ENCODE measurements at regions not wholly inside any gene's neighbourhood (a gene's known extent, or its start where the extent isn't known, plus 50 kb on each side); places are given as distances from the start of the nearest gene placed in this dataset.

GRCh38 chr2:173785813-173786212 lies 179.4 kb downstream of the SP3 start:
- no peaks in the 10 kb centered on the region for H3K4me1 ChIP-seq (ENCODE audit: insufficient read depth)
- intact Hi-C loops (cut with DNase I) = no loop called here
- no peak overlapping the region for H3K4me3 ChIP-seq
- H3K27me3 ChIP-seq = no peaks in the 10 kb centered on the region
- 88 to 94% (median 92%) methylated on average over 3 of the region's 3 CpGs for WGBS, 3 donors
- DNase-seq = no peak
- no peaks in the 10 kb centered on the region for H3K9me3 ChIP-seq
- H3K36me3 ChIP-seq = no peaks in the 10 kb centered on the region
- TF ChIP-seq EP300 (IDR thresholded peaks at IDR 0.05) (no peak), POLR2A (IDR thresholded peaks at IDR 0.05) (no peak)
- TF ChIP-seq, protein P1, sequence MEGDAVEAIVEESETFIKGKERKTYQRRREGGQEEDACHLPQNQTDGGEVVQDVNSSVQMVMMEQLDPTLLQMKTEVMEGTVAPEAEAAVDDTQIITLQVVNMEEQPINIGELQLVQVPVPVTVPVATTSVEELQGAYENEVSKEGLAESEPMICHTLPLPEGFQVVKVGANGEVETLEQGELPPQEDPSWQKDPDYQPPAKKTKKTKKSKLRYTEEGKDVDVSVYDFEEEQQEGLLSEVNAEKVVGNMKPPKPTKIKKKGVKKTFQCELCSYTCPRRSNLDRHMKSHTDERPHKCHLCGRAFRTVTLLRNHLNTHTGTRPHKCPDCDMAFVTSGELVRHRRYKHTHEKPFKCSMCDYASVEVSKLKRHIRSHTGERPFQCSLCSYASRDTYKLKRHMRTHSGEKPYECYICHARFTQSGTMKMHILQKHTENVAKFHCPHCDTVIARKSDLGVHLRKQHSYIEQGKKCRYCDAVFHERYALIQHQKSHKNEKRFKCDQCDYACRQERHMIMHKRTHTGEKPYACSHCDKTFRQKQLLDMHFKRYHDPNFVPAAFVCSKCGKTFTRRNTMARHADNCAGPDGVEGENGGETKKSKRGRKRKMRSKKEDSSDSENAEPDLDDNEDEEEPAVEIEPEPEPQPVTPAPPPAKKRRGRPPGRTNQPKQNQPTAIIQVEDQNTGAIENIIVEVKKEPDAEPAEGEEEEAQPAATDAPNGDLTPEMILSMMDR (IDR thresholded peaks at IDR 0.05) = no peak
- H3K27ac ChIP-seq = no peak overlapping the region

DNA sequence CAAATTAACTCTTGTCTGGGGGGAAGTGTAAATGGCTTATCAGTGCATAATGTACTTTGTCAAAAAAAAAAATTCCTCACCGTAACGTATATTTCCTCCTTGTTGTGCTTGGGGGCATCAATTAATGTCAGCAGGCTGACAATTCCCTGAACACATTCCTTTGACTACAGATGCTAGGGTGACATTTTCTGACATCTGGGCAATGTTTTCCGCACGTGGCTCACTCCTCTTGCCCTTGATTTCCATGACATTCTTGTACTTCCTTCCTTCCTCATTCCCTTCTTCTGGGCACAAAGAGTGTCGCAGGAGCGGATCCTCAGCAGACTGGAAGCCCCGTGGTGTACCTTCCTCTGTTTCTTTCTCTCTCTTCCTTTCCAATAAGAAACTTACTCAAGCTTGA lies 173.7 kb downstream of the SP3 start:
- H3K36me3 ChIP-seq = no peaks in the 10 kb centered on the region
- no peak for DNase-seq
- H3K4me1 ChIP-seq (ENCODE audit: insufficient read depth) = no peaks in the 10 kb centered on the region
- H3K9me3 ChIP-seq = no peaks in the 10 kb centered on the region
- H3K27ac ChIP-seq = no peak overlapping the region
- TF ChIP-seq, protein P1 (IDR thresholded peaks at IDR 0.05) = no peak
- TF ChIP-seq EP300 (IDR thresholded peaks at IDR 0.05) = no peak
- TF ChIP-seq POLR2A (IDR thresholded peaks at IDR 0.05) = no peak
- WGBS, 3 donors = 67 to 74% (median 70%) methylated on average over 7 of the region's 7 CpGs
- intact Hi-C loops (cut with DNase I) = no loop called here
- H3K27me3 ChIP-seq = no peaks in the 10 kb centered on the region
- no peak overlapping the region for H3K4me3 ChIP-seq

DNA sequence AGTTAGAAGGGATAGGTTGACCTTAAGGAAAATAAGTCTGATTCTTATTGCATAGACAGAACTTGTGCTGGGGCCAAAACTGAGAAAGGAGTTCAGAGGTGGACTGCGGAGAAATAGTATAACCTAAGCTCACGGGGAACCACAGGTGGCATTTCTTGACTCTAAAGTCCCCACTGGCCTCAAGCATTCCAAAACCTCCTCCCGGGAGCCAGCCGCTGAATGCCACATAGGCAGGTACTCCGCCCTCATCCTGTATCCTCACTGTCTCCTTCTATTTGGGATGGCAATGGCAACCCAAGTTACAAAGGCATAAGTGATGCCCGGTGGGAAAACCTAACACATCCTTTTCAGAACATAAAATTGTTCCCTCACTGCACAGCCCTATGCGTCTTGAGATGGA lies 173.0 kb downstream of the SP3 start:
- Histone ChIP-seq H3K4me1 (ENCODE audit: insufficient read depth) (no peaks in the 10 kb centered on the region), H3K27me3 (no peaks in the 10 kb centered on the region), H3K9me3 (no peaks in the 10 kb centered on the region), H3K36me3 (no peaks in the 10 kb centered on the region), H3K27ac (no peak overlapping the region), H3K4me3 (no peak overlapping the region)
- WGBS, 3 donors = 76 to 82% (median 78%) methylated on average over 7 of the region's 7 CpGs
- DNase-seq = no peak
- TF ChIP-seq EP300 (IDR thresholded peaks at IDR 0.05) (no peak), POLR2A (IDR thresholded peaks at IDR 0.05) (no peak)
- TF ChIP-seq, protein P1 (IDR thresholded peaks at IDR 0.05) = no peak
- intact Hi-C loops (cut with DNase I) = no loop called here

DNA sequence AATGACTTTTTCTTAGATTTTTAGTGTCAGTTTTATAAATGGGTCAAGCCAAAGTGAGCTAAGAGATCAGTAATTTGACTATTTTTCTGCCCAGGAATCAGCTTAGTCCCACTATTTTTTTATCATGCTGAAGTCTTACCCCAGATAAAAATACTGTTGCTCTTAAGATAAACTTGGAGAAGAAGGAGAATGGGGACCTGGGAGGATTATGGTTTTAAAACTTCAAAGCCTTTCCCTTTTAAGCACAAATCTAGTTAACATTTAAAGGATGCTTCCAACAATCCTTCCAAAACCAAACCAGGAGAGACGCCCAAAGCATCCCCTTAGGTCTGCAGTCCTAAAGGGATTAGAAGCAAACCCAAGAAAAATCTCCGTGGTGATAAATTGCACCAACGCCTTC lies 172.4 kb downstream of the SP3 start:
- 46 to 68% (median 56%) methylated on average over 3 of the region's 3 CpGs for WGBS, 3 donors
- H3K9me3 ChIP-seq = no peaks in the 10 kb centered on the region
- intact Hi-C loops (cut with DNase I) = no loop called here
- DNase-seq = no peak
- H3K4me1 ChIP-seq (ENCODE audit: insufficient read depth) = no peaks in the 10 kb centered on the region
- TF ChIP-seq POLR2A (IDR thresholded peaks at IDR 0.05) = no peak
- no peak for TF ChIP-seq EP300 (IDR thresholded peaks at IDR 0.05)
- TF ChIP-seq, protein P1 (IDR thresholded peaks at IDR 0.05) = no peak
- H3K4me3 ChIP-seq = no peak overlapping the region
- no peak overlapping the region for H3K27ac ChIP-seq
- H3K36me3 ChIP-seq = no peaks in the 10 kb centered on the region
- H3K27me3 ChIP-seq = no peaks in the 10 kb centered on the region

Measured in ovary (tissue), 7 donors.